ENCODE measurements at regions not wholly inside any gene's neighbourhood (a gene's known extent, or its start where the extent isn't known, plus 50 kb on each side); places are given as distances from the start of the nearest gene placed in this dataset.

DNA sequence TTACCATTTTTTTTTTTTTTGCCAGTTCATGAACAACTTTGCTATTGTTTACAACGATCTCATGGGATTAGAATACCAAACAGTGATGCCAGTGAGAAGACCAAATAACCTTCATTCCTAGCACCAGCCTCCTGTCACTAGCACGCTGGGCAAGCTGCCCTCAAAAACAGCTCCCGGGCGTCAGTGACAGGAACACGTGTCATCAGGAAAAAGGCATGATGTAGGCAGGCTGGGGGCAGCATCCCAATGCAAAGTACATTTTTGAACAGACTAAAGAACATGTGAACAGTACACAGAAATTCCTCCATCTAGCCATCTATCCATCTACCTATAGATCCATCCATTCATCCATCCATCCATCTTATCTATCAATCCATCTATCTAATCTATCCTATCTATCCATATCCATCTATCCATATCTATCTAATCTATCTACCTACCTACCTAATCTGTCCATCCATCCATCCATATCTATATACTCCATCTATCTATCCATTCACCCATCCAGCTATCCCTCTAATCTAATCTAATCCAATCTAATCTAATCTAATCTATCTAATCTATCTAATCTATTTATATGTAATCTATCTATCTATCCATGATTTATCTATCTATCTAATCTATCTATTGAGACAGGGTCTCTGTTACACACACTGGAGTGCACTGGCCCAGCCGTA, 378.5 kb downstream of the SHANK2 start:
- Histone ChIP-seq H3K9ac (ENCODE audit: low read depth in 1 of 2, low read length in 2 of 2) (no peak overlapping the region), H3K36me3 (ENCODE audit: control insufficient read depth in 2 of 2, insufficient read depth in 2 of 2, low read length in 2 of 2) (no peaks in the 10 kb centered on the region), H3K27ac (ENCODE audit: low read depth in 2 of 2, low read length in 2 of 2) (no peak overlapping the region), H3K4me3 (ENCODE audit: low read length in 2 of 2) (no peak overlapping the region), H3K9me3 (ENCODE audit: control insufficient read depth in 2 of 2, low read length in 2 of 2) (no peaks in the 10 kb centered on the region), H3K4me1 (ENCODE audit: control insufficient read depth in 2 of 2, insufficient read depth in 2 of 2, low read length in 2 of 2) (no peaks in the 10 kb centered on the region), H3K27me3 (ENCODE audit: control insufficient read depth in 2 of 2, insufficient read depth in 2 of 2, low read length in 2 of 2) (no peaks in the 10 kb centered on the region)

DNA sequence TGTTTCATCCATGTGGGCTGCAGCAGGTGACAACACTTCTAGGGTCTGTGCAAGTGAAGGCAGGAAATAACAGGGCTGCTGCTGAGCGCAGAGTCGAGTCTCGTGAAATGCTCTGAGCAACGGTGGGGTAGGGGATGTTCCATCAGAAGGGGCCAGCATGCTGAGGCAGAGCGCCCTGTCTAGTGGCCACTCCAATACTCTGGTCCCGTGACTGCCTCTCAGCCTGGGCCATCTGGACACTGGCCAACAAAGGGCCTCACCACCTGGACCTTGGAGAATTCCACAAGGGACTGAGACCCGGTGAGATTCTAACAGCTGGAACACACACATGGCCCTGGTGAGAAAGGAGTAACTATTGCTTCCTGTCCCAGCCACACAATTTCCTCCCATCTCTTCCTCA, 375.7 kb downstream of the SHANK2 start:
- Histone ChIP-seq H3K9me3 (ENCODE audit: control insufficient read depth in 2 of 2, low read length in 2 of 2) (no peaks in the 10 kb centered on the region), H3K36me3 (ENCODE audit: control insufficient read depth in 2 of 2, insufficient read depth in 2 of 2, low read length in 2 of 2) (no peaks in the 10 kb centered on the region), H3K27me3 (ENCODE audit: control insufficient read depth in 2 of 2, insufficient read depth in 2 of 2, low read length in 2 of 2) (no peaks in the 10 kb centered on the region), H3K27ac (ENCODE audit: low read depth in 2 of 2, low read length in 2 of 2) (no peak overlapping the region), H3K4me1 (ENCODE audit: control insufficient read depth in 2 of 2, insufficient read depth in 2 of 2, low read length in 2 of 2) (no peaks in the 10 kb centered on the region), H3K9ac (ENCODE audit: low read depth in 1 of 2, low read length in 2 of 2) (no peak overlapping the region), H3K4me3 (ENCODE audit: low read length in 2 of 2) (no peak overlapping the region)

DNA sequence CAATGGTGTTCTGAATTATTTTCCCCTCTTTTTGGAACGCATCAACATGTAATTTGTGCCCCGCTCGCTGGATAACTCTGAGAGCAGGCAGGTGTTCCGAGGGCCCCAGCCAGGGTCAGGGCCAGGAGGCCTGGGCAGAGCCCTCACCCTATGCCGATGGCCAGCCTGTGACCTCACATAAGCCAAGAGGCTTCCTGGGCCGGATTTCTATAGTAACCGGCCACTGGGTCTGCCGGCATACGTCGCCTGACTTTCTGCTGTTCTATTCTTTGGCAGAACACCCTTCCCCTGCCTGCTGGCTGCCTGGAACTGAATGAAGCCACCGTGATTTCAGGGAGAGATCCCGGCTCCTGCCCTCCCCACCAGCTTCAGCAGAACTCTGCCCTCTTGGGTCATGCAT, 375.2 kb downstream of the SHANK2 start:
- no peaks in the 10 kb centered on the region for H3K36me3 ChIP-seq (ENCODE audit: control insufficient read depth in 2 of 2, insufficient read depth in 2 of 2, low read length in 2 of 2)
- no peak overlapping the region for H3K9ac ChIP-seq (ENCODE audit: low read depth in 1 of 2, low read length in 2 of 2)
- no peaks in the 10 kb centered on the region for H3K27me3 ChIP-seq (ENCODE audit: control insufficient read depth in 2 of 2, insufficient read depth in 2 of 2, low read length in 2 of 2)
- H3K27ac ChIP-seq (ENCODE audit: low read depth in 2 of 2, low read length in 2 of 2), result no peak overlapping the region
- no peaks in the 10 kb centered on the region for H3K9me3 ChIP-seq (ENCODE audit: control insufficient read depth in 2 of 2, low read length in 2 of 2)
- no peak overlapping the region for H3K4me3 ChIP-seq (ENCODE audit: low read length in 2 of 2)
- H3K4me1 ChIP-seq (ENCODE audit: control insufficient read depth in 2 of 2, insufficient read depth in 2 of 2, low read length in 2 of 2), result no peaks in the 10 kb centered on the region

DNA sequence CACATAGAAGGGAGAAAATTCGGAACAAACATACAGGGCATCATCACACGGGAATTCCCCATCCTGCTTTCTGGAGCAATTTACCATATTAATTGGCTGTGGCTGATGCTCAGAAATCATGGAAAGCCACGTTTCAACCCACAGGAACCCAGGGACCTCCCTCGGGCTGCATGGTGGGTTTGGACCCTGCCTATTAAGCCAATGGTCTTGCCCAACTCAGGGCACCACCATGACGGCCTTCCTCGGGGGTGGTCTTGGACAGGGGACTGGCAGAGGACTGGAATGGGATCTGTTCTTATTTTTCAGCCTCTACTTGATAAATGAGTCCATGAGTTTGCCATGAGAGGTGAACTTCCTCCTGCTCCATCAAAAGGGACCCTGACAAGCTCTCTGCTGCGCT, 374.0 kb downstream of the SHANK2 start:
- H3K27me3 ChIP-seq (ENCODE audit: control insufficient read depth in 2 of 2, insufficient read depth in 2 of 2, low read length in 2 of 2), result no peaks in the 10 kb centered on the region
- H3K9ac ChIP-seq (ENCODE audit: low read depth in 1 of 2, low read length in 2 of 2), result no peak overlapping the region
- H3K9me3 ChIP-seq (ENCODE audit: control insufficient read depth in 2 of 2, low read length in 2 of 2), result no peaks in the 10 kb centered on the region
- H3K36me3 ChIP-seq (ENCODE audit: control insufficient read depth in 2 of 2, insufficient read depth in 2 of 2, low read length in 2 of 2), result no peaks in the 10 kb centered on the region
- no peak overlapping the region for H3K4me3 ChIP-seq (ENCODE audit: low read length in 2 of 2)
- no peak overlapping the region for H3K27ac ChIP-seq (ENCODE audit: low read depth in 2 of 2, low read length in 2 of 2)
- H3K4me1 ChIP-seq (ENCODE audit: control insufficient read depth in 2 of 2, insufficient read depth in 2 of 2, low read length in 2 of 2), result no peaks in the 10 kb centered on the region

DNA sequence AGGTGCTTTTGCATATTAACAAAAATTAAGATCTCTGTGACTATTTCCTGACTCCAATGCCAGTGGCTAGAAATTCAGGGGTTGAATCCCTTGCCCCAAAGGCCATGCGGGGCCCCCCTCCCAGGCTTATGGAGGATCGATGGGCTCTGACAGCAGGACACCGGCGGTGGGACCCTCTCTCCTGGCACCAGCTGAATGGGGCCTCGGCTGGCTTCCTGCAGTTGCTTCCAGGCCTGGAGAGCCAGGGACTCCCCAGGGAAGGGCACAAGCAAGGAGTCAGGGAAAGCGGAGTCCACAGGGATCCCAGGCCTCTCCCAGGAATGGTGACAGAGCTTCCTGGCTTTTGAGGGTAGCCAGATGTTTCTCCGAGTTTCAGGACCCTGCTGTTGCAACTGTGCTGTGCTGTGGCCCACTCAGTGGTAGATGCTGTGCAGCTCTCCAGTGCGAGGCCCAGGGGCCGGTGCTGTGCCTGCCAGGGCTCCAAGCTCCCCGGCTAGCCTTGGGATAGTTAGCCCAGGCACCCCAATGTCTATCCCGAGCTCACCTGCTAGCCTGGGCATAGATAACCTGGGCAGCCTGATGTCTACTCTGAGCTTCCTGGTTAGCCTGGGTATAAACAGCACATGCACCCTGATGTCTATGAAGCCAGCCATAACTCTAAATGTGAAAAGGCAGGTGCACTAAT, 372.6 kb downstream of the SHANK2 start:
- no peaks in the 10 kb centered on the region for H3K36me3 ChIP-seq (ENCODE audit: control insufficient read depth in 2 of 2, insufficient read depth in 2 of 2, low read length in 2 of 2)
- H3K4me3 ChIP-seq (ENCODE audit: low read length in 2 of 2), result no peak overlapping the region
- no peaks in the 10 kb centered on the region for H3K27me3 ChIP-seq (ENCODE audit: control insufficient read depth in 2 of 2, insufficient read depth in 2 of 2, low read length in 2 of 2)
- H3K27ac ChIP-seq (ENCODE audit: low read depth in 2 of 2, low read length in 2 of 2), result no peak overlapping the region
- H3K4me1 ChIP-seq (ENCODE audit: control insufficient read depth in 2 of 2, insufficient read depth in 2 of 2, low read length in 2 of 2), result no peaks in the 10 kb centered on the region
- H3K9ac ChIP-seq (ENCODE audit: low read depth in 1 of 2, low read length in 2 of 2), result no peak overlapping the region
- H3K9me3 ChIP-seq (ENCODE audit: control insufficient read depth in 2 of 2, low read length in 2 of 2), result no peaks in the 10 kb centered on the region

DNA sequence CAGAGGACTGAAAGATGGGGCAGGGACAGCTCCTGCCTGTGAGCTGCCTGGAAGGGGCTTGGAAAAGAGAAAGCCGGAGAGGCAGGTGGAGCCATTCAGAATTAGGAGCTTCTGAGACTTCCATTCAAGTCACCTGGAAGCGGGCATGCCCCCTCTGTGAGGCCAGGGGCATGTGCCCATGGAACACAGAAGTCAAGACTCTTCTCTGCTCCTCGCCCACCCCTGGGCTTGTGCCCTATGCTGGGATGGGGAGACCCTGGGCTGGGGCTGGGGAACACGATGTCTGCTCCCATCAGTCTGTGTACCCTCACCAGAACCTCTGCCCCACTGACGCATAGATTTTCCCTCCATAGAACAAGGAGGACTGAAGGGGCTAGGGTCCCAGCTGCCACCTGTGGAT, 372.0 kb downstream of the SHANK2 start:
- H3K27ac ChIP-seq (ENCODE audit: low read depth in 2 of 2, low read length in 2 of 2), result no peak overlapping the region
- no peaks in the 10 kb centered on the region for H3K36me3 ChIP-seq (ENCODE audit: control insufficient read depth in 2 of 2, insufficient read depth in 2 of 2, low read length in 2 of 2)
- peaks cover 0 to 2% of the 10 kb centered on the region in 2 donors for H3K4me1 ChIP-seq (ENCODE audit: control insufficient read depth in 2 of 2, insufficient read depth in 2 of 2, low read length in 2 of 2)
- no peaks in the 10 kb centered on the region for H3K9me3 ChIP-seq (ENCODE audit: control insufficient read depth in 2 of 2, low read length in 2 of 2)
- H3K9ac ChIP-seq (ENCODE audit: low read depth in 1 of 2, low read length in 2 of 2), result no peak overlapping the region
- no peak overlapping the region for H3K4me3 ChIP-seq (ENCODE audit: low read length in 2 of 2)
- no peaks in the 10 kb centered on the region for H3K27me3 ChIP-seq (ENCODE audit: control insufficient read depth in 2 of 2, insufficient read depth in 2 of 2, low read length in 2 of 2)

DNA sequence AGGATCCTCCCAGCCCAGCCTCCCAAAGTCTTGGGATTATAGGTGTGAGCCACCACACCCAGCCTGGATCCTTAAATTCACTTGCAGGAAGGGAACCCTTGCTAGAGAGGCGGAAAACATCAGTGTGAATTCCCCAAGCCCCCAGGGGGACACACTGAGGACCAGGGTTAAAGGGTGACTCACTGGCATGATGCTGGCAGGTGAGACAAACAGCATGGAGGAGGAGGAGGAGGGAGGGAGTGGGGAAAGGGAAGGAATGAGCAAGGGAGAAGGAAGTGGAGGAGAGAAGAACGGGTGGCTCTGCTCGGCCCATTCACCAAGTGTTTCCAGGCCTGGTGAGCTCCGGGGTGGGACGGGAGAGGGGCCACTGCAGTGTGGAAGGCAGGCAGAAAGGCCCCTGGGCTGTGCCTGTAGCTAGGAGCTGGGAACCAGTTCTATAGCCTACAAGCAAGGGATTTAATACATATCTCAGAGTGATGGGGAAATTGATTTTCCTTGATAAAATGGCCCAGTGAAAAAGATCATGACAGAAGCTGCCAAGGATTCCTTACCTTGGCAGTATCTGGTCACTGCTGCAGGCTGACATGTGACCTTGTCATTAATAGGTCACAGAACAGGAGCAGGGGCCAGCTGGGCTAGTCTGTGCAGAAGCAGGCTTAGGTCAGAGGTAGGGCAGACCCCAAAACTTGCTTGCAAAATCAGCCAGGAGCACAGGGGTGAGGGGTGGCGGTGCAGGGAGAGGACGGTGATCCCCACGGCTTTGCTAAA, 370.2 kb downstream of the SHANK2 start:
- Histone ChIP-seq H3K4me3 (ENCODE audit: low read length in 2 of 2) (no peak overlapping the region), H3K27ac (ENCODE audit: low read depth in 2 of 2, low read length in 2 of 2) (no peak overlapping the region), H3K9me3 (ENCODE audit: control insufficient read depth in 2 of 2, low read length in 2 of 2) (no peaks in the 10 kb centered on the region), H3K9ac (ENCODE audit: low read depth in 1 of 2, low read length in 2 of 2) (no peak overlapping the region), H3K4me1 (ENCODE audit: control insufficient read depth in 2 of 2, insufficient read depth in 2 of 2, low read length in 2 of 2) (peaks cover 0 to 4% of the 10 kb centered on the region in 2 donors), H3K27me3 (ENCODE audit: control insufficient read depth in 2 of 2, insufficient read depth in 2 of 2, low read length in 2 of 2) (no peaks in the 10 kb centered on the region), H3K36me3 (ENCODE audit: control insufficient read depth in 2 of 2, insufficient read depth in 2 of 2, low read length in 2 of 2) (no peaks in the 10 kb centered on the region)

DNA sequence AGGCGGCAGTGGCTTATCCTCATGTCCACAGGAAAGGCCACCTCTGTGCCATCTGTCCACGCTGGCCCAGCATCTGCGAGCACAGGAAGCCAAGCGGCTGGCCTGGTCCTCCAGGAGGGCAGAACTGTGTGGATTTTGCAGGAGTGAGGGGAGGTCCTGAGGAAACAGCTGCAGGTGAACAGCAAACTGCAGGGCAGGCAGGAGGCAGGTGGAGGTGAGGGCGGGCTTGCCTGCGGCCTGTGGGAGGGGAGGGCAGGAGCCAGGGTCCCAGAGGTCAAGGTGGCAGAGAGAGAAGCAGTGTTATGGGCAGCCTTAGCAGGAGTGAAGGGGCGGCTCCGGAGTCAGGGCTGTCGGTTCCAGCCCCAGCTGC, 369.7 kb downstream of the SHANK2 start:
- Histone ChIP-seq H3K4me3 (ENCODE audit: low read length in 2 of 2) (no peak overlapping the region), H3K9ac (ENCODE audit: low read depth in 1 of 2, low read length in 2 of 2) (no peak overlapping the region), H3K9me3 (ENCODE audit: control insufficient read depth in 2 of 2, low read length in 2 of 2) (no peaks in the 10 kb centered on the region), H3K27ac (ENCODE audit: low read depth in 2 of 2, low read length in 2 of 2) (no peak overlapping the region), H3K36me3 (ENCODE audit: control insufficient read depth in 2 of 2, insufficient read depth in 2 of 2, low read length in 2 of 2) (no peaks in the 10 kb centered on the region), H3K4me1 (ENCODE audit: control insufficient read depth in 2 of 2, insufficient read depth in 2 of 2, low read length in 2 of 2) (peaks cover 0 to 4% of the 10 kb centered on the region in 2 donors), H3K27me3 (ENCODE audit: control insufficient read depth in 2 of 2, insufficient read depth in 2 of 2, low read length in 2 of 2) (no peaks in the 10 kb centered on the region)

DNA sequence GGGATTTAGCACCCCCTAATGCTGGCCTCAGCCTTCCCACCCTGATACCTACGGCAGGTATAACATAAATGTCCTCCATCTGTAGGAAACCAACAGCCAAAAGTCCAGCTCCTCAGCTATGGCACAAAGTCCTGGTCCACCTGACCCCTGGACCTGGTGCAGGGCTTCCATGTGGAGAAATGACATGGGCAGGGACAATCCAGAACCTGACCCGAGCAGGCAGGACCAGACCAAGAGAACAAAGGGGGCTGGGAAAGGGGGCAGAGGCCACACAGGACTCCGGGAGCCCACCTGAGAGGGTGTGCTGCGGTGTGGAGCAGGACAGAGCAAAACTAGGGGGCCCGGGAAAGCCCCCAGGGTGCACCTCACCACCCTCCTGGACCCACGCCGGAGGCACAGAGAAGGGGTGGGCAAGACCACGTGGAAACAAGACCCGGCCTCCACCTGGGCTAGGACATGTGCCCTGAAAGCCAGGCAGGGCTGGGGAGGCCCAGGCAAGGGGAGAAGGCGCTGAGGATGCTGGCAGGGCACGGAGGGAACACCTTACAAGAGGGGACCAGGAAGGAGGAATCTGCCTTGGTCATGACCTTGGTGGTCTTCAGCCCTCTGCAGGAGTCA, 368.9 kb downstream of the SHANK2 start:
- H3K9ac ChIP-seq (ENCODE audit: low read depth in 1 of 2, low read length in 2 of 2), result no peak overlapping the region
- H3K4me3 ChIP-seq (ENCODE audit: low read length in 2 of 2), result no peak overlapping the region
- no peaks in the 10 kb centered on the region for H3K9me3 ChIP-seq (ENCODE audit: control insufficient read depth in 2 of 2, low read length in 2 of 2)
- peaks cover 0 to 4% of the 10 kb centered on the region in 2 donors for H3K4me1 ChIP-seq (ENCODE audit: control insufficient read depth in 2 of 2, insufficient read depth in 2 of 2, low read length in 2 of 2)
- no peaks in the 10 kb centered on the region for H3K27me3 ChIP-seq (ENCODE audit: control insufficient read depth in 2 of 2, insufficient read depth in 2 of 2, low read length in 2 of 2)
- no peak overlapping the region for H3K27ac ChIP-seq (ENCODE audit: low read depth in 2 of 2, low read length in 2 of 2)
- no peaks in the 10 kb centered on the region for H3K36me3 ChIP-seq (ENCODE audit: control insufficient read depth in 2 of 2, insufficient read depth in 2 of 2, low read length in 2 of 2)
